GM12878 (cell line): ENCODE measurements at regions not wholly inside any gene's neighbourhood (a gene's known extent, or its start where the extent isn't known, plus 50 kb on each side); places are given as distances from the start of the nearest gene placed in this dataset.

ENCODE experiments used
- ATAC-seq: fragments of 200-7000 bp; cut with Tn5 transposase; 3 replicates; pipeline ENCODE4 v1.9.1; 2020; ENCODE audit warnings: mild to moderate bottlenecking, moderate library complexity
- BruUV-seq: library from RNA; stranded (reverse); fragments of 400-500 nt; replicated peaks from 2 replicates; lab custom pipeline; 2021; lab: Mats Ljungman, UMichigan
- CTCF ChIA-PET: fragments of 300-600 bp; sonication (Branson Sonifier 250); formaldehyde crosslinking; extraction: SDS; loops from one replicate; lab custom pipeline; 2021; ENCODE audit warnings: inconsistent platforms; lab: Yijun Ruan, JAX
- POLR2A ChIA-PET: fragments of 350-600 bp; formaldehyde crosslinking; extraction: SDS; loops from one replicate; lab custom pipeline; 2021; ENCODE audit warnings: inconsistent platforms; lab: Charles Lee
- RAD21 ChIA-PET: fragments of 300-600 bp; sonication (Branson Sonifier 250); formaldehyde crosslinking; loops from one replicate; lab custom pipeline; 2023; ENCODE audit warnings: antibody characterized with exemption; ENCODE audit not compliant: unreplicated experiment; lab: Charles Lee
- SMC1A ChIA-PET: fragments of 300-600 bp; sonication (Branson Sonifier 250); formaldehyde crosslinking; loops from one replicate; lab custom pipeline; 2023; ENCODE audit not compliant: unreplicated experiment, uncharacterized antibody; lab: Charles Lee
- DNase-seq: peaks from one replicate; pipeline ENCODE4 v3.0.0-alpha.2; 2011; ENCODE audit warnings: low read depth, low spot score
- FAIRE-seq: peaks from 3 replicates; lab custom pipeline; 2011; peaks lifted over from hg19 to GRCh38; lab: Jason Lieb, UNC
- H2AFZ ChIP-seq: 2 replicates; pipeline ENCODE4 v1.6.0; 2011; ENCODE audit warnings: low read depth, low read length, control low read depth; ENCODE audit not compliant: control insufficient read depth
- H3K27ac ChIP-seq: 2 replicates; pipeline ENCODE4 v1.5.1; 2011; ENCODE audit warnings: control low read depth; ENCODE audit not compliant: control insufficient read depth, insufficient read depth
- H3K27me3 ChIP-seq, 2 experiments: replicated peaks in 1 of 2; 2 replicates each; pipeline versions ENCODE4 v1.6.0 to v1.6.1; 2011; ENCODE audit warnings: low read length in 1 of 2; ENCODE audit not compliant: control insufficient read depth in 2 of 2, insufficient read depth in 2 of 2
- H3K36me3 ChIP-seq, 2 experiments: 2 replicates each; pipeline ENCODE4 v1.5.1; 2011; ENCODE audit warnings: low read length in 1 of 2; ENCODE audit not compliant: control insufficient read depth in 2 of 2, insufficient read depth in 2 of 2
- H3K4me1 ChIP-seq: 2 replicates; pipeline ENCODE4 v1.6.1; 2011; ENCODE audit warnings: mild to moderate bottlenecking, low read length, moderate library complexity, mixed read lengths; ENCODE audit not compliant: control insufficient read depth, insufficient read depth
- H3K4me2 ChIP-seq: 2 replicates; pipeline ENCODE4 v1.6.0; 2011; ENCODE audit warnings: control low read depth; ENCODE audit not compliant: control insufficient read depth, insufficient read depth
- H3K4me3 ChIP-seq: fragments of 200-600 bp; sonication (generic); 2 replicates; pipeline ENCODE4 v1.5.1; 2016
- H3K79me2 ChIP-seq: 2 replicates; pipeline ENCODE4 v1.6.0; 2011; ENCODE audit warnings: low read length; ENCODE audit not compliant: control insufficient read depth, insufficient read depth
- H3K9ac ChIP-seq: 2 replicates; pipeline ENCODE4 v1.8.0; 2011; ENCODE audit warnings: low read length, control low read depth, mixed read lengths; ENCODE audit not compliant: control insufficient read depth, insufficient read depth
- H3K9me3 ChIP-seq: replicated peaks from 3 replicates; pipeline ENCODE4 v1.5.1; 2011; ENCODE audit warnings: mild to moderate bottlenecking, low read length; ENCODE audit not compliant: control insufficient read depth, insufficient read depth
- H4K20me1 ChIP-seq: 2 replicates; pipeline ENCODE4 v1.6.0; 2011; ENCODE audit not compliant: control insufficient read depth, insufficient read depth
- BACH1 ChIP-seq: fragments of 450-650 bp; IDR thresholded peaks from 2 replicates; pipeline ENCODE4 v1.6.1; 2017; ENCODE audit warnings: mild to moderate bottlenecking, borderline replicate concordance
- CBX3 ChIP-seq: fragments of 200-600 bp; sonication (generic); IDR thresholded peaks from 2 replicates; pipeline ENCODE4 v1.6.1; 2016; ENCODE audit warnings: low read depth, borderline replicate concordance
- FOXM1 ChIP-seq: IDR thresholded peaks from 2 replicates; pipeline ENCODE4 v1.6.1; 2012; ENCODE audit warnings: low read depth, mild to moderate bottlenecking, inconsistent platforms, low read length, moderate library complexity
- GATAD2B ChIP-seq: fragments of 450-650 bp; conservative IDR thresholded peaks from 2 replicates; pipeline ENCODE4 v1.6.1; 2017; ENCODE audit warnings: low read depth, mild to moderate bottlenecking, moderate library complexity
- HDGF ChIP-seq: fragments of 450-650 bp; IDR thresholded peaks from 2 replicates; pipeline ENCODE4 v1.6.1; 2016; ENCODE audit warnings: antibody characterized with exemption
- NFIC ChIP-seq: IDR thresholded peaks from 2 replicates; pipeline ENCODE4 v1.6.1; 2012; ENCODE audit warnings: low read depth, mild to moderate bottlenecking, inconsistent platforms, low read length, moderate library complexity
- NKRF ChIP-seq: fragments of 450-650 bp; conservative IDR thresholded peaks from 2 replicates; pipeline ENCODE4 v1.6.1; 2017; ENCODE audit warnings: mild to moderate bottlenecking, moderate library complexity
- PAX8 ChIP-seq: fragments of 450-650 bp; IDR thresholded peaks from 2 replicates; pipeline ENCODE4 v1.6.1; 2017; ENCODE audit warnings: mild to moderate bottlenecking, moderate library complexity
- PML ChIP-seq: IDR thresholded peaks from 2 replicates; pipeline ENCODE4 v1.6.1; 2012; ENCODE audit warnings: low read length, inconsistent platforms
- POU2F2 ChIP-seq: IDR thresholded peaks from 3 replicates; pipeline ENCODE4 v1.6.1; 2011; ENCODE audit warnings: low read depth, mild to moderate bottlenecking, low read length, borderline replicate concordance
- PRDM15 ChIP-seq: fragments of 450-650 bp; formaldehyde crosslinking; IDR thresholded peaks from 2 replicates; pipeline ENCODE4 v1.4.0; 2020; ENCODE audit warnings: mild to moderate bottlenecking, moderate library complexity
- WGBS: methylation state at CpG from one replicate; pipeline ENCODE4 v1.1.6; 2016; ENCODE audit warnings: low lambda C conversion rate; ENCODE audit not compliant: insufficient replicate concordance, insufficient coverage; ENCODE audit errors: missing lambda C conversion rate; 5-methylcytosine and 5-hydroxymethylcytosine counted together
- in situ Hi-C: fragments of 300-500 bp; cut with MboI; formaldehyde crosslinking; loops from 9 replicates; pipeline ENCODE4 v1.14.3; 2018; ENCODE audit warnings: mixed read lengths
- intact Hi-C: fragments of 100-400 bp; cut with micrococcal nuclease; formaldehyde crosslinking; loops from one replicate; pipeline ENCODE4 v1.14.2; 2022; ENCODE audit not compliant: unreplicated experiment

GRCh38 chr17:74107107-74107506 is 96.4 kb upstream of the RPL38 start:
- H3K79me2 ChIP-seq: no peaks in the 10 kb centered on the region
- 52% methylated on average over 15 of the region's 15 CpGs for WGBS
- no peak for FAIRE-seq
- ChIA-PET RAD21 (no interaction called here), POLR2A (no interaction called here), SMC1A (no interaction called here), CTCF (interaction anchor here (2.6 kb wide), 1 partner anchor 17 kb away, joined by 6 read pairs; no protein-coding TSS in a partner anchor)
- no peak overlapping the region for H3K4me2 ChIP-seq
- no peaks in the 10 kb centered on the region for H4K20me1 ChIP-seq
- TF ChIP-seq BACH1 (no peak), HDGF (no peak), CBX3 (no peak), NKRF (no peak), GATAD2B (no peak), POU2F2 (no peak), FOXM1 (no peak), PML (no peak), PRDM15 (CRISPR knock-in tag) (no peak), NFIC (no peak), PAX8 (no peak)
- intact Hi-C loops: no loop called here
- DNase-seq: no peak
- ATAC-seq: no peak
- BruUV-seq: no TSS peak
- no peaks in the 10 kb centered on the region for H3K36me3 ChIP-seq
- no peak overlapping the region for H2AFZ ChIP-seq
- H3K9ac ChIP-seq: no peak overlapping the region
- in situ Hi-C loops: no loop called here
- H3K27me3 ChIP-seq: no peaks in the 10 kb centered on the region
- H3K4me1 ChIP-seq: no peaks in the 10 kb centered on the region
- no peak overlapping the region for H3K27ac ChIP-seq
- no peaks in the 10 kb centered on the region for H3K9me3 ChIP-seq
- H3K4me3 ChIP-seq: no peak overlapping the region
